ENCODE measurements at regions not wholly inside any gene's neighbourhood (a gene's known extent, or its start where the extent isn't known, plus 50 kb on each side); places are given as distances from the start of the nearest gene placed in this dataset.

DNA sequence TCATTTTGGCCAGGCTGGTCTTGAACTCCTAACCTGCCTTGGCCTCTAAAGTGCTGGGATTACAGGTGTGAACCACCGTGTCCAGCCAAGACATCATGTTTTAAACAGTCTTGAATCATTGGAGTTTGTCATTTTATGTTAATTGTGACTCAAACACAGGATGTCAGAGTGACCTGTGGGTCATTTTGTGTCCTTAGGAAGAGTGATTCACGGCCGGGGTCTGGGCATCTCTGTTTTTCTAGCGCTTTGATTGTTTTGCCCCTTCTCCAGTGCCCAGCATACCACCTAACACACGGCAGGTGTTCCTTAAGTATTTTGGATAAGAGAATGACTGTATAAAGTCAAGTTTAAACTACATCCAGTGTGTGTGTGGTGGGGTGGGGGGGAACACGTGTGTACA lies 183.7 kb upstream of the KLF6 start (continued):
- TF ChIP-seq ZBTB5 (IDR thresholded peaks at IDR 0.05) (no peak), KAT7 (CRISPR knock-in tag; IDR thresholded peaks at IDR 0.05; ENCODE audit: borderline replicate concordance) (no peak), ZFP30 (CRISPR knock-in tag; IDR thresholded peaks at IDR 0.05; ENCODE audit: borderline replicate concordance) (no peak), LCOR (CRISPR knock-in tag; IDR thresholded peaks at IDR 0.05) (no peak), FOXK2 (conservative IDR thresholded peaks at IDR 0.05 in 1 of 2, IDR thresholded peaks at IDR 0.05 in 1 of 2; ENCODE audit: low read depth in 2 of 2) (no peak), TOE1 (IDR thresholded peaks at IDR 0.05; ENCODE audit: borderline replicate concordance) (no peak), TOE1 (CRISPR knock-in tag; IDR thresholded peaks at IDR 0.05; ENCODE audit: borderline replicate concordance, low read depth) (no peak)
- TF ChIP-seq, protein P1, sequence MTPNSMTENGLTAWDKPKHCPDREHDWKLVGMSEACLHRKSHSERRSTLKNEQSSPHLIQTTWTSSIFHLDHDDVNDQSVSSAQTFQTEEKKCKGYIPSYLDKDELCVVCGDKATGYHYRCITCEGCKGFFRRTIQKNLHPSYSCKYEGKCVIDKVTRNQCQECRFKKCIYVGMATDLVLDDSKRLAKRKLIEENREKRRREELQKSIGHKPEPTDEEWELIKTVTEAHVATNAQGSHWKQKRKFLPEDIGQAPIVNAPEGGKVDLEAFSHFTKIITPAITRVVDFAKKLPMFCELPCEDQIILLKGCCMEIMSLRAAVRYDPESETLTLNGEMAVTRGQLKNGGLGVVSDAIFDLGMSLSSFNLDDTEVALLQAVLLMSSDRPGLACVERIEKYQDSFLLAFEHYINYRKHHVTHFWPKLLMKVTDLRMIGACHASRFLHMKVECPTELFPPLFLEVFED (CRISPR knock-in tag; conservative IDR thresholded peaks at IDR 0.05) = no peak
- TF ChIP-seq, protein P2, sequence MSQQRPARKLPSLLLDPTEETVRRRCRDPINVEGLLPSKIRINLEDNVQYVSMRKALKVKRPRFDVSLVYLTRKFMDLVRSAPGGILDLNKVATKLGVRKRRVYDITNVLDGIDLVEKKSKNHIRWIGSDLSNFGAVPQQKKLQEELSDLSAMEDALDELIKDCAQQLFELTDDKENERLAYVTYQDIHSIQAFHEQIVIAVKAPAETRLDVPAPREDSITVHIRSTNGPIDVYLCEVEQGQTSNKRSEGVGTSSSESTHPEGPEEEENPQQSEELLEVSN (IDR thresholded peaks at IDR 0.05; ENCODE audit: borderline replicate concordance in 1 of 2, extremely low read depth in 1 of 2, insufficient read depth in 1 of 2, insufficient read length in 1 of 2, low read depth in 1 of 2, low read length in 1 of 2, poor library complexity in 1 of 2, severe bottlenecking in 1 of 2) = no peak

Data from K562 (cell line).